ENCODE measurements at regions not wholly inside any gene's neighbourhood (a gene's known extent, or its start where the extent isn't known, plus 50 kb on each side); places are given as distances from the start of the nearest gene placed in this dataset.

DNA sequence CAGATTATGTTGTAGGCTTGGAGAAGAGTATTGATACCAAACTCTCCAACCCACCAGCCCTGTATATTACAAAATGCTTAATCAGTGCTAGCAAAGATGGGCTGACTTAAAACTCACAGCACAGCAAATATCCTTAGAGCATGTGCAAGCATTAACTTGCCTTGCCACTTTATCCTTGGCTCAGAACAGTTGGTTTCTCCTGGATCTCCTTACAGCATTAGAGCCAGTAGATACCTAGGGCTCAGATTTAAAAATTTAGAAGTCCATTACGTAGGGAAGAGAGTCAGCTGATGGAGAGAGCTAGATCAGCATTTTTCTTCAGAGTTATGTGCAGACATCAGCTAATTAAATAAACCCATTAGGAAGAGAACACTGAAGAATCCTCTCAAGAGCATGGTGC, 198.5 kb upstream of the ZBED5 start:
- TF ChIP-seq, protein P1, sequence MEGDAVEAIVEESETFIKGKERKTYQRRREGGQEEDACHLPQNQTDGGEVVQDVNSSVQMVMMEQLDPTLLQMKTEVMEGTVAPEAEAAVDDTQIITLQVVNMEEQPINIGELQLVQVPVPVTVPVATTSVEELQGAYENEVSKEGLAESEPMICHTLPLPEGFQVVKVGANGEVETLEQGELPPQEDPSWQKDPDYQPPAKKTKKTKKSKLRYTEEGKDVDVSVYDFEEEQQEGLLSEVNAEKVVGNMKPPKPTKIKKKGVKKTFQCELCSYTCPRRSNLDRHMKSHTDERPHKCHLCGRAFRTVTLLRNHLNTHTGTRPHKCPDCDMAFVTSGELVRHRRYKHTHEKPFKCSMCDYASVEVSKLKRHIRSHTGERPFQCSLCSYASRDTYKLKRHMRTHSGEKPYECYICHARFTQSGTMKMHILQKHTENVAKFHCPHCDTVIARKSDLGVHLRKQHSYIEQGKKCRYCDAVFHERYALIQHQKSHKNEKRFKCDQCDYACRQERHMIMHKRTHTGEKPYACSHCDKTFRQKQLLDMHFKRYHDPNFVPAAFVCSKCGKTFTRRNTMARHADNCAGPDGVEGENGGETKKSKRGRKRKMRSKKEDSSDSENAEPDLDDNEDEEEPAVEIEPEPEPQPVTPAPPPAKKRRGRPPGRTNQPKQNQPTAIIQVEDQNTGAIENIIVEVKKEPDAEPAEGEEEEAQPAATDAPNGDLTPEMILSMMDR (IDR thresholded peaks at IDR 0.05; ENCODE audit: borderline replicate concordance, extremely low read depth, low read length, poor library complexity, severe bottlenecking) = no peak
- no peak for TF ChIP-seq EZH2 (IDR thresholded peaks at IDR 0.05; ENCODE audit: borderline replicate concordance, low read depth, low read length, severe bottlenecking)

All from DND-41 (cell line).